Nephron (organoid): ENCODE measurements at regions not wholly inside any gene's neighbourhood (a gene's known extent, or its start where the extent isn't known, plus 50 kb on each side); places are given as distances from the start of the nearest gene placed in this dataset.
A peak's percentile ranks its signal among the peaks of the same experiment; 100 is the strongest.

Source experiments
- H3K27ac Mint-ChIP-seq, 3 experiments: 2 replicates each; pipeline ENCODE4 v1.8.0; 2020; ENCODE audit warnings: mixed read lengths in 3 of 3, mild to moderate bottlenecking in 2 of 3, moderate library complexity in 1 of 3
- H3K27me3 Mint-ChIP-seq: 2 replicates; pipeline ENCODE4 v1.8.0; 2021; ENCODE audit warnings: low read depth, mild to moderate bottlenecking, moderate library complexity, mixed read lengths
- H3K36me3 Mint-ChIP-seq: 2 replicates; pipeline ENCODE4 v1.8.0; 2020; ENCODE audit warnings: low read depth, mixed read lengths
- H3K4me1 Mint-ChIP-seq: 2 replicates; pipeline ENCODE4 v1.8.0; 2020; ENCODE audit warnings: mixed read lengths
- H3K4me3 Mint-ChIP-seq, 3 experiments: 2 replicates each; pipeline ENCODE4 v1.8.0; 2020; ENCODE audit warnings: mild to moderate bottlenecking in 3 of 3, mixed read lengths in 3 of 3, moderate library complexity in 2 of 3
- H3K9me3 Mint-ChIP-seq: 2 replicates; pipeline ENCODE4 v1.8.0; 2020; ENCODE audit warnings: mixed read lengths
- TF ChIP-seq, protein P1 (sequence below), 3 experiments: fragments of 200-600 bp; sonication (generic); IDR thresholded peaks; one replicate each; pipeline ENCODE4 v1.5.0; 2021; ENCODE audit warnings: antibody characterized with exemption in 3 of 3; ENCODE audit not compliant: unreplicated experiment in 3 of 3

DNA sequence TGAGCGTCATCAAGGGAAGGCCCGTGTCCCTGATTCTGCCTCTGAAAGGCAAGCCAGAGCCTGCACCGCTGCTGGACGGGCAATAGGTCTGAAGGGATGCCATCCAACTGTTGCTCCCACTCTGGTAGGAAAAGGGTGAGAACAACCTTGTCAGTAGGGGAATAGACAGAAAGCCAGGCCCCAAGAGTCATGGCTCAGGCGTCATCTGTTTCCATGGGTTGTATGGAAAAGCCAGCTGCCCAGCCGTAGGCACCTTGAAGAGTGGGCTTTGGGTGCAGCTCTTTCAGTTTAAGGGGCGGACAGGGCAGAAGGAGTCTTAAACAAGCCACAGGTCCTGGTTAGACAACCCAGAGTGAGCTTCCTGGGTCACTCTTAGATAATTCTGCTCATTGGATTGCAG, 66.5 kb downstream of the RNF6 start:
- Mint-ChIP-seq H3K4me1 (no peaks in the 10 kb centered on the region), H3K27ac (no peak overlapping the region), H3K36me3 (no peaks in the 10 kb centered on the region), H3K4me3 (no peak overlapping the region), H3K27me3 (no peaks in the 10 kb centered on the region), H3K9me3 (no peaks in the 10 kb centered on the region)
- TF ChIP-seq, protein P1, sequence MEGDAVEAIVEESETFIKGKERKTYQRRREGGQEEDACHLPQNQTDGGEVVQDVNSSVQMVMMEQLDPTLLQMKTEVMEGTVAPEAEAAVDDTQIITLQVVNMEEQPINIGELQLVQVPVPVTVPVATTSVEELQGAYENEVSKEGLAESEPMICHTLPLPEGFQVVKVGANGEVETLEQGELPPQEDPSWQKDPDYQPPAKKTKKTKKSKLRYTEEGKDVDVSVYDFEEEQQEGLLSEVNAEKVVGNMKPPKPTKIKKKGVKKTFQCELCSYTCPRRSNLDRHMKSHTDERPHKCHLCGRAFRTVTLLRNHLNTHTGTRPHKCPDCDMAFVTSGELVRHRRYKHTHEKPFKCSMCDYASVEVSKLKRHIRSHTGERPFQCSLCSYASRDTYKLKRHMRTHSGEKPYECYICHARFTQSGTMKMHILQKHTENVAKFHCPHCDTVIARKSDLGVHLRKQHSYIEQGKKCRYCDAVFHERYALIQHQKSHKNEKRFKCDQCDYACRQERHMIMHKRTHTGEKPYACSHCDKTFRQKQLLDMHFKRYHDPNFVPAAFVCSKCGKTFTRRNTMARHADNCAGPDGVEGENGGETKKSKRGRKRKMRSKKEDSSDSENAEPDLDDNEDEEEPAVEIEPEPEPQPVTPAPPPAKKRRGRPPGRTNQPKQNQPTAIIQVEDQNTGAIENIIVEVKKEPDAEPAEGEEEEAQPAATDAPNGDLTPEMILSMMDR (IDR thresholded peaks at IDR 0.05; ENCODE audit: unreplicated experiment in 3 of 3): no peak

DNA sequence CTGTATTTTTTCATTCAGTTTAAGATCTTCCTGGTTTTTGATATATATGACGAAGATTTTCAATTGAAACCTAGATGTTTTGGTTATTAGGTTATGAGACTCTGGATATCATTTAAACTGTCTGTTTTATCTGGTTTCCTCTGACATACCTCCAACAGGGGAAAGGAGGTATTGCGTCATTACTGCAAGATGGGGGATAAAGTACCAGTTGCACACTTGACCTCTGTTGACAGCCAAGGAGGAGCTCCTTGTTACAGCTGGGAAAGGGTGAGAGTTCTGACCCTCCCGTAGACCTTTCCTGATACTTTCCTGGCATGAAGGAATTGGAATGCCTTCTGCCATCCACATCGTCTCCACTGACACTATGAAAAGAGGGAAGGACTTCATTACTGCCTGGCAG, 82.0 kb upstream of the SHISA2 start:
- Mint-ChIP-seq H3K27me3 (no peaks in the 10 kb centered on the region), H3K9me3 (peaks cover 7% of the 10 kb centered on the region), H3K36me3 (no peaks in the 10 kb centered on the region), H3K4me3 (no peak overlapping the region), H3K27ac (peak overlapping the region in 1 of 3 experiments; percentile 53), H3K4me1 (peaks cover 12% of the 10 kb centered on the region)
- TF ChIP-seq, protein P1 (IDR thresholded peaks at IDR 0.05; ENCODE audit: unreplicated experiment in 3 of 3): no peak

DNA sequence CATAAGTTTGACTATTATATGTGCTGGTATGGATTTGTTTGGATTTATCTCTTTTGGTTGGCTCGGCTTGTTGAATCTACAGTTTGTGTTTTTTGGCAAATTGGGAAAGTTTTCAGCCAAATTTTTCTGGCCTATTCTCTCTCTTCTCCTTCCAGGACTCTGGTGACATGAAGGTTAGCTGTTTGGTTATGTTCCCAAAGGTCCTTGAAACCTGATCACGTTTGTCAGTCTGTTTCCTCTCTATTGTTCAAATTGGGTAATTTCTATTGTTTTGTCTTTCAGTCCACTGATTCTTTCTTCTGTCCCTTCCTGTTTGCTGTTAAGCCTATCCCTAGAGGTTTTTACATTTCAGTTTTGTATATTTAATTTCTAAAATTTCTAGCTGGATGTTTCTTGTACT, 81.5 kb upstream of the SHISA2 start:
- H3K9me3 Mint-ChIP-seq: peaks cover 5% of the 10 kb centered on the region
- H3K27ac Mint-ChIP-seq: peak overlapping the region in 2 of 3 experiments; percentile 1 to 53
- TF ChIP-seq, protein P1 (IDR thresholded peaks at IDR 0.05; ENCODE audit: unreplicated experiment in 3 of 3): no peak
- H3K36me3 Mint-ChIP-seq: no peaks in the 10 kb centered on the region
- H3K27me3 Mint-ChIP-seq: no peaks in the 10 kb centered on the region
- no peak overlapping the region for H3K4me3 Mint-ChIP-seq
- peaks cover 12% of the 10 kb centered on the region for H3K4me1 Mint-ChIP-seq

DNA sequence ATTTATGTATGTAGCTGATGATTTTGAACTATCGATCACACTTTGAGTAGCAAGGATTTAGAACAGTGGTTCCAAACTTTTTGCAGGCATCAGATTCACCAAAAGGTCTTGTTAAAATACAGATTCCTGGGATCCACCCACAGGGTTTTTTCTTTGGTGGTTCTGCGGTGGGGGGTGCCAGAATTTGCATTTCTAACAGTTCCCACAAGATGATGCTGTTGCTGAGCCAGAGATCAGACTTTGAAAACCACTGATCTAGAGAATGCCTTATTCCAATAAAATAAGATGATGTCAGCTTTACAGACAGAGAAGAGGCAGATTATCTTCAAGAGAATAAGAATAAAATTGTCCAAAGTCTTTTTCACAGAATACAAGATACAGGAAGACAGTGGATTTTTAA, 80.9 kb upstream of the SHISA2 start:
- H3K4me3 Mint-ChIP-seq: no peak overlapping the region

DNA sequence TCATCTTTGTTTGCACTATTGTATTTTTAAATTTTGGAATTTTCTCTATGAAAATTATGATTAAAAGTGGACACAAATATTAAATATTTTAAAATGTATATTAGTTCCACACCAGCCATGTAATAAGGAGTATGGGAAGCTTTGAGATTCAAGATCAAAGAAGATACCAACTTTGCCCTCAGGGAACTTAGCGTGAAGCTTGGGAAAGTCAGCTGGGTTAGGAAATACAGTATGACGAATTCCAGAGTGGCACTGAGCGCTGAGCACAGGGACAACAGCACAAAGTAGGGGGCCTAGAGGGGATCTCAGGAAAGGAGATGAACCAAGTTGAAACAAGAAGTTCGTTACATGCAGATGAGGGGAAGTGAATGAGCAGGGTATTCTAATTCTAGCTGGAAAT, 76.9 kb upstream of the SHISA2 start:
- Mint-ChIP-seq H3K4me3 (no peak overlapping the region), H3K27ac (no peak overlapping the region), H3K27me3 (no peaks in the 10 kb centered on the region), H3K4me1 (peaks cover 11% of the 10 kb centered on the region), H3K9me3 (peaks cover 2% of the 10 kb centered on the region), H3K36me3 (no peaks in the 10 kb centered on the region)
- TF ChIP-seq, protein P1 (IDR thresholded peaks at IDR 0.05; ENCODE audit: unreplicated experiment in 3 of 3): no peak

More for the DNA sequence above, 80.9 kb upstream of the SHISA2 start:
- Mint-ChIP-seq H3K27me3 (no peaks in the 10 kb centered on the region), H3K27ac (peak overlapping the region in 2 of 3 experiments; percentile 1 to 53), H3K4me1 (peaks cover 12% of the 10 kb centered on the region), H3K36me3 (no peaks in the 10 kb centered on the region), H3K9me3 (peaks cover 4% of the 10 kb centered on the region)
- TF ChIP-seq, protein P1 (IDR thresholded peaks at IDR 0.05; ENCODE audit: unreplicated experiment in 3 of 3): peak in 1 of 3 experiments; percentile 17

DNA sequence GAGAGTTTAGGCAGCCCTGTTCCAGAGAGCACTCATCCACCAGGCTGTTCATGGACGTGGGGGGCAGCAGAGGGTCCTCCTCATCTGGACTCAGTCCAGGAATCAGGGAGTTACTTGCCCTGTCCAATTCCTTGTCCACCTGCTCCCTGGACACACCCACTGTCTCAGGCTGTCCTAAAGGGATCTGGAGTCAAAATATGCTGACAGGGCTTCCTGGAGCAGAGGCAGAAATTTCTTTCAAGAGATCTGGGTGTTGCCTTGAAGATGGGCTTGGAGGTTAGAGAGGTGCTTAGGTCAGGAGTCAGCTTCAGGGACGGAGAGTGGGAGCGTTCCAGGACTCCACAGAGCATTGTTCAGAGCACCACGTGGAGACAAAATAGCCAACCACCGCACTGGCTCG, 65.8 kb upstream of the SHISA2 start:
- no peak overlapping the region for H3K4me3 Mint-ChIP-seq
- no peaks in the 10 kb centered on the region for H3K9me3 Mint-ChIP-seq
- H3K27me3 Mint-ChIP-seq: peaks cover 4% of the 10 kb centered on the region
- H3K36me3 Mint-ChIP-seq: no peaks in the 10 kb centered on the region
- no peak overlapping the region for H3K27ac Mint-ChIP-seq
- TF ChIP-seq, protein P1 (IDR thresholded peaks at IDR 0.05; ENCODE audit: unreplicated experiment in 3 of 3): no peak
- no peaks in the 10 kb centered on the region for H3K4me1 Mint-ChIP-seq
